ENCODE measurements at regions not wholly inside any gene's neighbourhood (a gene's known extent, or its start where the extent isn't known, plus 50 kb on each side); places are given as distances from the start of the nearest gene placed in this dataset.

DNA sequence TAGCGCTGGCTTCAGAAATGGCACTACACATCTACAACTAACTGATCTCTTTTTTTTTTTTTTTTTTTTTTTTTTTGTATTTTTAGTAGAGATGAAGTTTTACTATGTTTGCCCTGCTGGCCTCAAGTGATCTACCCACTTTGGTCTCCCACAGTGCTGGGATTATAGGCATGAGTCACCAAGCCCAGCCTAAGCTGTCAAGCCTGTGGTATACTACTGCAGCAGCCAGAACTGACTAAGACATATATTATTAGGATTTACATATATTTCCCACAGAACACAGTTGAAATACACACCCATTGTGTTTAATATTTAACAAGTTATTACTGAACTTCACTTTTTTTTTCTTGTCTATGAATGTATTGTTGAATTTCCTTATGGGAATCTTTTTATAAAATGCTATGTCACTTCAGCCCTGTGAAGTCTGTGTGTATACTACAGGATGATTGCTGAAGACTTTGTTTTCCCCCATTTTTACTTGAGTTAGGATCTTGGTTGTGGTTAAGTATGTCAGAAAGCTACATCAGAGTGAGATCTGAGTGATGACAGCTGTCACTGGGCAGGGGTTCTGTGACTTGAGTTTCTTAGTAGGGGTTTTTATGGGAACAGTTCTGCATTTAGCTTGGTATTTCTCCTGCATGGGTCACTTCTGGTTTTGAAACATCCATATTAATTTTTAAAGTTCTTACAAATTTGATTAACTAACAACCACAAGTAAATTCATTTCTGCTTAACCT is 481.5 kb downstream of the CDY2B start:
- intact Hi-C loops (cut with DNase I), result no loop called here

DNA sequence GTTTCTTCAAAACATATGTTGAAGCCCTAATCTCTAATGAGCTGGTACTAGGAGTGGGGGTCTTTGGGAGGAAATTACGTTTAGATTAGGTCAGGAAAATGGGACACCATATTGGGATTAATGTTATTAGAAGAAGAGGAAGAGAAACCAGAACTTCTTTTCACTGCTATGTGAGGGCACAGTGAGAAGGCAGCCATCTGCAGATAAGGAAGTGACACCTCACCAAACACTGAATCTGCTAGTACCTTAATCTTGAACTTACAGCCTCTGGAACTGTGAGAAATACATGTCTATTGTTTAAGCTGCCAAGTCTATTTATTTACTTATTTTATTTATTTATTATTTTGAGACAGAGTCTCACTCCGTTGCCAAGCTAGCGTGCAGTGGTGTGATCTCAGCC is 482.4 kb downstream of the CDY2B start:
- H3K27me3 ChIP-seq (replicated peaks; ENCODE audit: insufficient read depth), result no peaks in the 10 kb centered on the region
- H3K9me3 ChIP-seq, result no peaks in the 10 kb centered on the region
- H3K36me3 ChIP-seq, result no peaks in the 10 kb centered on the region
- WGBS, result 78% methylated on average over 3 of the region's 3 CpGs
- DNase-seq (ENCODE audit: low spot score), result no peak
- intact Hi-C loops (cut with DNase I), result no loop called here
- H3K4me3 ChIP-seq, result no peak overlapping the region
- H3K4me1 ChIP-seq (replicated peaks), result no peaks in the 10 kb centered on the region
- TF ChIP-seq POLR2A (IDR thresholded peaks at IDR 0.05), result no peak
- no peak for TF ChIP-seq POLR2AphosphoS5 (IDR thresholded peaks at IDR 0.05)
- TF ChIP-seq, protein P1, sequence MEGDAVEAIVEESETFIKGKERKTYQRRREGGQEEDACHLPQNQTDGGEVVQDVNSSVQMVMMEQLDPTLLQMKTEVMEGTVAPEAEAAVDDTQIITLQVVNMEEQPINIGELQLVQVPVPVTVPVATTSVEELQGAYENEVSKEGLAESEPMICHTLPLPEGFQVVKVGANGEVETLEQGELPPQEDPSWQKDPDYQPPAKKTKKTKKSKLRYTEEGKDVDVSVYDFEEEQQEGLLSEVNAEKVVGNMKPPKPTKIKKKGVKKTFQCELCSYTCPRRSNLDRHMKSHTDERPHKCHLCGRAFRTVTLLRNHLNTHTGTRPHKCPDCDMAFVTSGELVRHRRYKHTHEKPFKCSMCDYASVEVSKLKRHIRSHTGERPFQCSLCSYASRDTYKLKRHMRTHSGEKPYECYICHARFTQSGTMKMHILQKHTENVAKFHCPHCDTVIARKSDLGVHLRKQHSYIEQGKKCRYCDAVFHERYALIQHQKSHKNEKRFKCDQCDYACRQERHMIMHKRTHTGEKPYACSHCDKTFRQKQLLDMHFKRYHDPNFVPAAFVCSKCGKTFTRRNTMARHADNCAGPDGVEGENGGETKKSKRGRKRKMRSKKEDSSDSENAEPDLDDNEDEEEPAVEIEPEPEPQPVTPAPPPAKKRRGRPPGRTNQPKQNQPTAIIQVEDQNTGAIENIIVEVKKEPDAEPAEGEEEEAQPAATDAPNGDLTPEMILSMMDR (IDR thresholded peaks at IDR 0.05), result no peak
- no peak overlapping the region for H3K27ac ChIP-seq

More for the DNA sequence above, 481.5 kb downstream of the CDY2B start:
- no peaks in the 10 kb centered on the region for H3K27me3 ChIP-seq (replicated peaks; ENCODE audit: insufficient read depth)
- no peak overlapping the region for H3K27ac ChIP-seq
- DNase-seq (ENCODE audit: low spot score), result no peak
- no peaks in the 10 kb centered on the region for H3K4me1 ChIP-seq (replicated peaks)
- H3K36me3 ChIP-seq, result no peaks in the 10 kb centered on the region
- WGBS, result 63% methylated on average over 1 of the region's 1 CpG
- no peak overlapping the region for H3K4me3 ChIP-seq
- H3K9me3 ChIP-seq, result no peaks in the 10 kb centered on the region
- TF ChIP-seq POLR2A (IDR thresholded peaks at IDR 0.05), result no peak
- TF ChIP-seq POLR2AphosphoS5 (IDR thresholded peaks at IDR 0.05), result no peak
- TF ChIP-seq, protein P1 (IDR thresholded peaks at IDR 0.05), result no peak

DNA sequence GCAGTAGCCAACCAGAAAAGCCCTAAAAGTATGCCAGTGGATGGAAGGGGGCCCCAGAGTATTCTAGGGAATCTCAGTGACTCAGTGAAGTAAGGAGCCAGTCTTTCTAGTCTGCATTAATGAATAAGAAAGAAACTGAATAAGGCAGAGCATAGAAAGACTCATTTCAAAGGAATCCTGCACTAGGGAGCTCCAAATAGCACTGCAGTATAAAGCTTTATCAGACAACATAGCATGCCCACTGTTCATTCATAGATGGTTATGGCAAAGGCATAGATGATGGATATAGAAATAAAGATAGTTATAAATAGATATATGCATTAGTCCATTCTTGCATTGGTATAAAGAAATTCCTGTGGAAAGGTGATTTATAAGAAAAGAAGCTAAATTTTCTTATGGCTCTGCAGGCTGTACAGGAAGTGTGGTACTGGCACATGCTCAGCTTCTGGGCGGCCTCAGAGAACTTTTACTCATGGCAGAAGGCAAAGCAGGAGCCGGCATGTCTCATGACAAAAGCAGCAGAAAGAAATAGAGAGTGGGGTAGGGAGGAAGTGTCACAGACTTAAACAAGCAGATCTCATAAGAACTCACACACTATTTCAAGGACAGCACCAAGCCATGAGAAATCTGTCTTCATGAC is 498.5 kb downstream of the CDY2B start:
- no peak for DNase-seq (ENCODE audit: low spot score)
- Histone ChIP-seq H3K9me3 (no peaks in the 10 kb centered on the region), H3K4me1 (replicated peaks) (no peaks in the 10 kb centered on the region), H3K27ac (no peak overlapping the region), H3K36me3 (no peaks in the 10 kb centered on the region), H3K27me3 (replicated peaks; ENCODE audit: insufficient read depth) (no peaks in the 10 kb centered on the region), H3K4me3 (no peak overlapping the region)
- intact Hi-C loops (cut with DNase I), result no loop called here
- 83% methylated on average over 2 of the region's 2 CpGs for WGBS
- TF ChIP-seq, protein P1 (IDR thresholded peaks at IDR 0.05), result no peak
- TF ChIP-seq POLR2AphosphoS5 (IDR thresholded peaks at IDR 0.05) (no peak), POLR2A (IDR thresholded peaks at IDR 0.05) (no peak)

DNA sequence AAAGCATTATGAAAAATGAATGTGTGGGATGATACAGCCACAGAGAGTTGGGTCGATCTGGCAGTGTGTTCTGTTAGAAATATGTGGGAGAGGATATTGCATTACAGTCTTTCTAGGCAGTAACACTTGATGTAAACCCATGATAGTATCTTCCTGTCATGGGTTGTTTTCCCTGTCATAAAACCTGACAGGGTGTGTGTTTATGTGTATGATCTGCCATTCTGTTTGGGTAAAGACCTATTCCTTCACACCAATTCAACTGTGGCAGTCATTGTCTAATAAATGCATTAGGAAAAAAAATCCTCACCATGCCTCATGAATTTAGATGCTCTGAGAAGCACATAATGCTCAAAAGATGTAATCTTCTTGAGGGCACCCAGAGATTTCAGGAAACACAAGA is 501.7 kb downstream of the CDY2B start:
- no peak overlapping the region for H3K4me3 ChIP-seq
- 32% methylated on average over 1 of the region's 1 CpG for WGBS

More for the DNA sequence above, 501.7 kb downstream of the CDY2B start:
- Histone ChIP-seq H3K9me3 (no peaks in the 10 kb centered on the region), H3K4me1 (replicated peaks) (no peaks in the 10 kb centered on the region), H3K27me3 (replicated peaks; ENCODE audit: insufficient read depth) (no peaks in the 10 kb centered on the region), H3K27ac (no peak overlapping the region), H3K36me3 (no peaks in the 10 kb centered on the region)
- TF ChIP-seq POLR2AphosphoS5 (IDR thresholded peaks at IDR 0.05) (no peak), POLR2A (IDR thresholded peaks at IDR 0.05) (no peak)
- TF ChIP-seq, protein P1 (IDR thresholded peaks at IDR 0.05), result no peak
- intact Hi-C loops (cut with DNase I), result no loop called here
- DNase-seq (ENCODE audit: low spot score), result no peak
